ENCODE measurements at regions not wholly inside any gene's neighbourhood (a gene's known extent, or its start where the extent isn't known, plus 50 kb on each side); places are given as distances from the start of the nearest gene placed in this dataset.
"Not testable (repeated sequence)": the region's sequence is repeated elsewhere in the genome, so short reads cannot be mapped to it uniquely, and the experiment has no call there.

GRCh38 chr6:25122622-25123237, 156.4 kb upstream of the CARMIL1 start:
- DNase-seq (ENCODE audit: low read depth in 2 of 2) = no peak

GRCh38 chr6:25124216-25124715, 154.9 kb upstream of the CARMIL1 start:
- DNase-seq (ENCODE audit: low read depth in 2 of 2) = no peak

GRCh38 chr6:25125736-25126135, 153.4 kb upstream of the CARMIL1 start:
- no peak for DNase-seq (ENCODE audit: low read depth in 2 of 2)

GRCh38 chr6:25127076-25127837, 151.9 kb upstream of the CARMIL1 start:
- DNase-seq (ENCODE audit: low read depth in 2 of 2) = no peak

- no peak for DNase-seq (ENCODE audit: low read depth in 2 of 2)
Observed at GRCh38 chr6:25130518-25130917, 148.7 kb upstream of the CARMIL1 start.

- no peak for DNase-seq (ENCODE audit: low read depth in 2 of 2)
Observed at GRCh38 chr6:25132934-25133333, 146.2 kb upstream of the CARMIL1 start.

GRCh38 chr6:25133568-25133967, 145.6 kb upstream of the CARMIL1 start:
- no peak for DNase-seq (ENCODE audit: low read depth in 2 of 2)

- no peak for DNase-seq (ENCODE audit: low read depth in 2 of 2)
Observed at GRCh38 chr6:25136854-25137253, 142.3 kb upstream of the CARMIL1 start.

GRCh38 chr6:25137480-25137879, 141.7 kb upstream of the CARMIL1 start:
- no peak for DNase-seq (ENCODE audit: low read depth in 2 of 2)

- DNase-seq (ENCODE audit: low read depth in 2 of 2) = peak in 1 of 2 donors; percentile 14
Observed at GRCh38 chr6:25137916-25138232, 141.3 kb upstream of the CARMIL1 start.

GRCh38 chr6:25138233-25138933, 140.8 kb upstream of the CARMIL1 start:
- peak; percentile 26 to 39 for DNase-seq (ENCODE audit: low read depth in 2 of 2)

- DNase-seq (ENCODE audit: low read depth in 2 of 2) = no peak
Observed at GRCh38 chr6:25138934-25139415, 140.2 kb upstream of the CARMIL1 start.

GRCh38 chr6:25139608-25140007, 139.6 kb upstream of the CARMIL1 start:
- DNase-seq (ENCODE audit: low read depth in 2 of 2) = not testable (repeated sequence)

- DNase-seq (ENCODE audit: low read depth in 2 of 2) = no peak
Observed at GRCh38 chr6:25142506-25142905, 136.7 kb upstream of the CARMIL1 start.

- no peak for DNase-seq (ENCODE audit: low read depth in 2 of 2)
Observed at GRCh38 chr6:25144919-25145318, 134.3 kb upstream of the CARMIL1 start.

GRCh38 chr6:25147223-25147622, 132.0 kb upstream of the CARMIL1 start:
- DNase-seq (ENCODE audit: low read depth in 2 of 2) = no peak

GRCh38 chr6:25150031-25150430, 129.1 kb upstream of the CARMIL1 start:
- DNase-seq (ENCODE audit: low read depth in 2 of 2) = no peak

GRCh38 chr6:25150863-25151262, 128.3 kb upstream of the CARMIL1 start:
- DNase-seq (ENCODE audit: low read depth in 2 of 2) = no peak

- no peak for DNase-seq (ENCODE audit: low read depth in 2 of 2)
Observed at GRCh38 chr6:25153079-25153478, 126.1 kb upstream of the CARMIL1 start.

GRCh38 chr6:25154034-25154596, 125.1 kb upstream of the CARMIL1 start:
- DNase-seq (ENCODE audit: low read depth in 2 of 2) = no peak

GRCh38 chr6:25155211-25155610, 124.0 kb upstream of the CARMIL1 start:
- no peak for DNase-seq (ENCODE audit: low read depth in 2 of 2)

GRCh38 chr6:25156123-25156522, 123.1 kb upstream of the CARMIL1 start:
- DNase-seq (ENCODE audit: low read depth in 2 of 2) = no peak

All from stimulated activated CD8-positive, alpha-beta memory T cell treated with anti-CD3 and anti-CD28 coated beads, Interleukin-2, amount 100 ng/mL, for 48 hours (primary cell).